GM19468 (cell line): ENCODE measurements at regions not wholly inside any gene's neighbourhood (a gene's known extent, or its start where the extent isn't known, plus 50 kb on each side); places are given as distances from the start of the nearest gene placed in this dataset.
"Not testable (repeated sequence)": the region's sequence is repeated elsewhere in the genome, so short reads cannot be mapped to it uniquely, and the experiment has no call there.

ENCODE experiments used
- ATAC-seq: cut with Tn5 transposase; IDR thresholded peaks from one replicate; pipeline ENCODE4 v1.9.1; 2021; ENCODE audit warnings: mild to moderate bottlenecking, moderate library complexity, moderate number of reproducible peaks; ENCODE audit not compliant: unreplicated experiment; ENCODE audit errors: extremely low read depth

DNA sequence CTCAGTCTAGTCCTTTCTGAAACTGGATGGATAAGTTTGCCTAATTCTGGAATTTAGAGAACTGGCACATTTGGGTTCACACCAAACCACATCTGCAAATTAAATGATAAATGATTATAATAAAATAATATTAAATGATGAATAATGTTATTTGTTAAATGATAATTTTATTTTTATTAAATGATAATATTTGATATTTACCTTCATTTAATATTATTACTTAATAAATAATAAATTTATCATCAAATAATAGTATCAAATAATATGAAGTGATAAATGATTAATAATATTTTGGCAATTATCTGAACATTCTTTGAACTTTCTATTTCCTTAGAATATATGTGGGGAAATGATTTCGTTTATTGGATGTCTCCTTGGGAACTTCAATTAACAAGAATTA, 1604.2 kb downstream of the STIM2 start:
- ATAC-seq = no peak

DNA sequence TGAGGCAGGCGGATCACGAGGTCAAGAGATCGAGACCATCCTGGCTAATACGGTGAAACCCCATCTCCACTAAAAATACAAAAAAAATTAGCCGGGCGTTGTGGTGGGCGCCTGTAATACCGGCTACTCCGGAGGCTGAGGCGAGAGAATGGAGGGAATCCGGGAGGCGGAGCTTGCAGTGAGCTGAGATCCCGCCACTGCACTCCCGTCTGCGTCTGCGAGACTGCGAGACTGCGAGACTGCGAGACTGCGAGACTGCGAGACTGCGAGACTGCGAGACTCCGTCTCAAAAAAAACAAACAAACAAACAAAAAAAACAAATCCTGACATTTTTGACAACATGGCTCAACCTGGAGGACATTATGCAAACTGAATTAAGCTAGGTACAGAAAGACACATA, 1606.2 kb downstream of the STIM2 start:
- not testable (repeated sequence) for ATAC-seq

DNA sequence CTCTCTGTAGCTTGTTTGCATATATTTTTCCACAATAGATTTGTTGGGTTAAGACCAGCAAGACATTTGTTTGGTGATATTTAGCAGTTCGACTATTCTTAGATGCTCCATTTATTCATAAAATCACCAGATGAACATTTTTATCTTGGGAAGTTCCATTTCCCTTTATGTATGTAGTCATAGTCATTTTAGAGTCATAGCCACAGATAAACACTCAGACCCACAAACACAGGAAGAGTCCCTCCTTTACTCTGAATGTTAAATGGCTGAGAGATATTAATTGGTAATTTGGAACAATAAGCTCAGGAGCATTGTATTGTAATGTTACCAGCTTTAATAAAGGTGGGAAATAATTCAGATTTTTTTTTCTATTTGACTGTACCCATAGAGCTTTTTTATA, 1608.7 kb downstream of the STIM2 start:
- no peak for ATAC-seq

DNA sequence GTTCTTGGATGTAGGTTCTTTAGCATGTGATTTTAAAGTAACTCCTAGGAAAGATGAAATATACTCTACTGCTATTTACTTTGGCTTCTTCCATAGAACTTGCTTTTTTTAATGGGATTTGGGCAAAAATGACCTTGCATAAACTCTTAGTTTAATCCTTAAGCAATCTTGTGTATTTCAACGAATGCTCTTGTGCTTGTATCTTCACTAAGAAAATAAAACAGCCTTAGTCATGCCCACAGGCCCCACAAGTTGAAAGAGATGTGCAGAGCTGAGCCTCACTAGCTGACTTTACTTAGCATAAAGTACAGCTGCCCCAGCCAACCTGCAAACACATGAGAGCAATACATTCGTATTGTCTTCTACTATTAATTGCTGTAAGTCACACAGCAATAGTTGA, 1609.2 kb downstream of the STIM2 start:
- ATAC-seq = no peak

GRCh38 chr4:28475381-28475780, 1614.7 kb downstream of the STIM2 start:
- ATAC-seq = no peak

DNA sequence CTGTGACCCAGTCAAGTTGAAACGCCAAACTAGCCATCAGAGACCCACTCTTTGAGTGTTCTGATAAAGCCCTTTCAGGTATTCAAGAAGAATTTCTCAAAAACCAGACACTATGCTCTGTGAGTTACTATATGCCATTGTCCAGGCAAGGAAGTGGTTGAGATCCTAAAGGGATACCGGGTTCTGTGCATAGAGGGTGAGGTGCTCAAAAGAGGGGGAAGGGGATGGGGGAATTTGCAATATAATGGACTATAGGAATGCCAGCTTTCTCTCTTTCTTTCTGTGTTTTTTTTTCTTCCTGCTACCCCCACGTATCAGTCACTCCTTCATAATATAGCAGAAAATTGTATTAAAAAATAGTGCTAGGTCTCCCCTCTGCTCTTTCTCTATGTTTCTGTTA, 1619.0 kb downstream of the STIM2 start:
- no peak for ATAC-seq

DNA sequence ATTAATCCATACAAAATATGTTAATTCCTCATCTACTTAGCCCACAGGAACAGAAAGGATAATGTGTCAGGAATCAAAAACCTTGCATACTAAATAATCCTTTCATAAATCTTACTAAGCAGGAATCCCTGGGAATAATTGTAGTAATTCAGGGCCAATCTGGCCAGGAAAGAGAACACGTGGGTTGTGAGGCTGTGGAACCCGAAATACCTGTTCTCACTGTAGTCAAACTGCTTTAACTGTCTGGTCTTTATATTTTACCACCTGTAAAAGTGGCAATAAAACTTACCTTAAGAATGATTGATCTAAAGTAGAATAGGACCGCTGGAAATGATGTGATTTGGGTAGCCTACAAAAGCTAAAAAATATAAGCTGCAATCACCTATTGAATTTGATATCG, 1620.9 kb downstream of the STIM2 start:
- ATAC-seq = no peak

GRCh38 chr4:28482580-28483270, 1622.1 kb downstream of the STIM2 start:
- ATAC-seq = no peak

- no peak for ATAC-seq
Observed at GRCh38 chr4:28488021-28488420, 1627.4 kb downstream of the STIM2 start.

DNA sequence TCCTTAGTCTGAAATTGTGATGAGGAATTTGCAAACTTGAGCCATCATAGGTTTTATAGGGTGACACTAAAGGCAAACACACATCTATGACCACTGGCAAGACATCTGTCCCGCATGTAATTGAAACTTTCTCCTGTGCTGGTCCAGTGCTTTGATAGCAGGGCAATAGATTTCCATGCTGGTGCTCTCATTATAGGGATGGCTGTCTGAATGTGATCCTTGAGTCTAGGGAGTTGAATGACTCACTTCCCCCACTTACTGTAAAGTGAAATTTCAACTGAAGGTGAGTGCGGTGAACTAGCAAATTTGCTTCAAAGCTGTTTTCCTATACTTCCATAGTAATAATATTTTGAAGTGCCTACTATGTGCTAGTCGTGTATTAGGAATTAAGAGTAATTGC, 1630.0 kb downstream of the STIM2 start:
- ATAC-seq = no peak

DNA sequence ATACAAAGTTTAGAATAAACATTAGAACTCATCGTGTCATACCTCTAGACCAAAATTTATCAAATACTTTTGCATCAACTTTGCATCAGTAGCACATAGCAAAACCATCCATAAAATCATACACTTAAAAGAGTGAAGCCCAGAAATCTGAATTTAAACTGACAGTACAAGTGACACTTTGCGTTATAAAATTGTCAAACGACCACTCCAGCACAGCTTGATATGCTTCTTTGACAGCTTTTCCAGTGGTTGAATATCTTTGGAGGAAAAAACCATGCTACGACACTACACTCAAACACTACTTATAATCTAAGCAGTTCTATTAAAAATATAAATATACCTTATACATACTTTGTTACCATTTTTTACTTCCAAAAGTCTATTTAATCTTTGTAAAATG, 1644.4 kb downstream of the STIM2 start:
- ATAC-seq = no peak

DNA sequence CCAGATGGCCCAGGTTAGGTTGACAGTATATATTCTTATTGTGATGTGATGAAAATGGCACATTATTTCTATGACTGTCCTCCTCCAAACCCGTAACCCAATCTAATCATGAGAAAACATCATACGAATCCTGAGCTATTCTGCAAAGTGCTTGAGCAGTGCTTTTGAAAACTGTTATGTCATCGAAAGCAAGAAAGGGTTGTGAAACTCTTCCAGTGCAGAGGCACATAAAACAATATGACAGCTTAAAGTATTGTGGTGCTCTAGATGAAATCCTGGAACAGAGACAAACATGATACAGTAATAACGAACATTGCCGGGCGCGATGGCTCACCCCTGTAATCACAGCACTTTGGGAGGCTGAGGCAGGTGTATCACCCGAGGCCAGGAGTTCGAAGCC, 1648.0 kb downstream of the STIM2 start:
- no peak for ATAC-seq

- ATAC-seq = not testable (repeated sequence)
Observed at GRCh38 chr4:28514766-28515165, 1654.1 kb downstream of the STIM2 start.

DNA sequence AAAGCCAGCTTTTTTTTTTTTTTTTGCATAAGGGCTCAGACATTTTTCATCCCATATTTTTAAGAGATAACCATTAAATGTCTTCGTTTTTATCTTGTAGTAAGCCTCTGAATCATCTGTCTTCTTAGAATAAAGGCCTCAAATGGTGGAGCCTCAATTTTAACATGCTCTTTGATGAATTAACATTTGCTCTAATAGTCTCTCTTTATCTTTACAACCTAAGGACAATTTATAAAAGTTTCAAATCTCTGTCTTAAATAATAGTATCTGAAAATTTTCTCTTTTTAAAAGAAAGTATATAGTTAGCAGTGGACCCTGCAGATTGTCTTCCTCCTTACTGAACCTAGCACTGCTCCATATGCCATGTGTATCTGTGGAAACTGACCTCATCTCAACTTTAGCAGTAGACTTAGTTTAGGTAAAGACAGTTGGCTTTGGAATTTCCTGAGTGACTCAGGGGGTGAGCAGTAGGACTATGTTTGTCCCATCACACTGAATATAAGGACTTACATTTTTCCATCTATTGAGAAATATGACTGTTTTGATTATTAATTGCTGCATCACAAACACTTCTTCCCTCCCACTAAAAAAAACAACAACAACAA, 1658.0 kb downstream of the STIM2 start:
- no peak for ATAC-seq

- ATAC-seq = no peak
Observed at GRCh38 chr4:28523681-28524190, 1663.1 kb downstream of the STIM2 start.

- no peak for ATAC-seq
Observed at GRCh38 chr4:28536124-28536523, 1675.5 kb downstream of the STIM2 start.

- no peak for ATAC-seq
Observed at GRCh38 chr4:28545986-28546385, 1685.3 kb downstream of the STIM2 start.

DNA sequence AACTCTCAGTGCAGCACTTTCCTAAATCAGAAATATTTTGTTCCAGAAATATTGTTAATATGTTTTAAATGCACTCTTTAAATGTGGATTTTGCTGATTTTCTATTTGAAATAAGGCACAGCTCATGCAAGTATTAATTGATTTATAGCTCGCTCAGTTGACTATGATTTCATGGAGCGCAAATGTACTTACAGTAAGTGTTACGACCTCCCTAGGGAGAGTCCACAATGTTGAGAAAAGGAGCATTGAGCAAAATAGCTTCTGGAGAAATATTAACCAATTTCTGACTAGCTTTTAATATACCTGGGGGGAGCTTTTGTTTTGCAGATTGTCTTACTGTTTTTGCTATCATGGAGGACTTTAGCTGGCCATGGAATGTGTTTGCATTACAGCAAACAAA, 1687.5 kb downstream of the STIM2 start:
- ATAC-seq = no peak

GRCh38 chr4:28548594-28548993, 1688.0 kb downstream of the STIM2 start:
- no peak for ATAC-seq

DNA sequence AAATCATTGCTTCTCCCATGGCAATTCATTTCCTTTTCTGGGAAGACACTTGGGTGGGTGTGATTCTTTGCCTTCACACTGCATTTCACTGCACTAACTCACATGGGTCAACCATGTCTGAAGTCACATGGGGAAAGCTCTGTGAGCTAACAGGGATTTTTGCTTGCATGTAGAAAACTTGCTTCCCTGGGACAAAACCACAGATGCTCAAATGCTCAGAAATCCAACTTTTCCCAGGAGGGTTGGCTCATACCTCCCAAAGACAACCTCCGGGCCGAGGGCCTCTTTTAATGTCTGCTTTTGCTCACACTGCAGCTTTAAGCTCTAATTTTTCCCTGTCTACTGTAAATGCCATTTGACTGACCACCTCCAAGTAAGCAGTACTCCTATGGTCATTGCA, 1695.2 kb downstream of the STIM2 start:
- no peak for ATAC-seq

- no peak for ATAC-seq
Observed at GRCh38 chr4:28557755-28558154, 1697.1 kb downstream of the STIM2 start.

GRCh38 chr4:28558895-28559294, 1698.3 kb downstream of the STIM2 start:
- ATAC-seq = no peak
